NCI-H2171 (cell line): ENCODE measurements at regions not wholly inside any gene's neighbourhood (a gene's known extent, or its start where the extent isn't known, plus 50 kb on each side); places are given as distances from the start of the nearest gene placed in this dataset.

Experiments
- DNase-seq: peaks from one replicate; lab custom pipeline; 2025; lab: John Stamatoyannopoulos, UW

- DNase-seq: no peak
These were observed 55.9 kb upstream of the C3orf80 start for GRCh38 chr3:160169139-160169976.

DNA sequence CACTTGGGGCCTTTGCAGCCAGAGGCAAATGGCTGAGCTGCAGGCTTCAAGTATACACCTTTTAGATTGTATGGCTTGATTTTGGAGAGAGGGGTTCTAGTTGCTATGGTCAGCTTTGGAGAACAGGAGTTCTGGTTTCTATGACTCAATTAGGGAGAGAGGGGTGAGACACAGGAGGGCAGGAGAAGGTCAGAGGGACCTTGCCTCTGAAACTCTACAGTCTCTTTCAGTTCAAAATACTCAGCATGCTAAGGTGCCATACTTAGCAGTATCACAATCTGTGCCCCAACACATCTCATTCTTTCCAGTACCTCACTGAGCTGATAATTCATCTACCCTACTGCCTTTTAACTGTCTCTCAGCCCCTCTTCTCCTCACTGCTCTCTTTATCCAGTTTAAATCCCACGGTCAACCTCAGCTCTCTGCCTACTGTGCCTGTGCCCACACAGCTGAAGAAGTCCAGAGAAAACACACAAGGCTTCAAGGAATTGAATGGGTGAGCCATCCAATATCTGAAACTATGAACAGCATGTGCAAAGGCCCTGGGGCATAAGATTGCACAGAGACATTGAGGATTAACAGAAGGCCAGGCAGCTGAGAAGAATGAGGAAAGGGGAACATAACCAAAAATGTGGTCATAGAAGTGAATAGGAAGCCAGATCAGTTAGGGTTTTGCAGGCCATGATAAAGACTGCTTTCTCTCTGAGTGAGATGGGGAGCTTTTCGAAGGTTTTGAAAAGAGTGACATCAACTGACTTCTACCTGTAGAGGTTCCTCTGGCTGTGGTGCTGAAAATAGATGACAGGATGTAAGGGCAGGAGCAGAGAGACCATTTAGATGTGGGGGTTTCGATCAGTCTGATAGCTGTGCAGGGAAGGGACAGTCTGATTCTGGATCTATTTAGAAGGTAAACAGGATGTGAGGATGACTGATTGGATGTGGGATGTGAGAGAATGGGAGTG lies 54.5 kb upstream of the C3orf80 start:
- no peak for DNase-seq

DNA sequence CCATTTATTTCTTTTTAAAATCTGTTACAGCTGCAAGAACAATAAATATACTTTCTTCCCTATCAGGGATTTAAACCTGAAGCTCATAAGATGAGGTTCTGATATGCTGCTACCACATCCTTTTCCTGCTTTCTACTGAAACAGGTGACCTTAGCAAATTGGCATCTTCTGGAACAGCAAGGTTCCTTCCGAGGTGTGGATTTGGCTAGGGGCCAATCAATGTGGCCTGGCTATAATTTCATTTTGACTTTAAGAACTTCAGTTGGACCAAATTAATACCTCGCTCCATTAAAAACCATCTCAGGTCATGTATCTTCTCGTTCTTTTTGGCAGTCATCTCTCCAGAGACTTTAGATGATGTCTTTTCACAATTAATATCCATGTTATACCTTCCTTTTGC lies 53.4 kb upstream of the C3orf80 start:
- DNase-seq: no peak

- no peak for DNase-seq
These were observed 50.6 kb upstream of the C3orf80 start for GRCh38 chr3:160174621-160175020.
